SK-N-SH (cell line): ENCODE measurements at regions not wholly inside any gene's neighbourhood (a gene's known extent, or its start where the extent isn't known, plus 50 kb on each side); places are given as distances from the start of the nearest gene placed in this dataset.

ENCODE experiments used
- CTCF ChIA-PET: fragments of 300-600, 350-600 bp; formaldehyde crosslinking; extraction: SDS; loops from one replicate; lab custom pipeline; 2021; lab: Yijun Ruan, JAX
- POLR2A ChIA-PET: fragments of 350-600 bp; sonication (Branson Sonifier 250); formaldehyde crosslinking; extraction: SDS; loops from one replicate; lab custom pipeline; 2020; ENCODE audit warnings: antibody characterized with exemption, inconsistent platforms; lab: Yijun Ruan, JAX
- DNase-seq: peaks from one replicate; pipeline ENCODE4 v3.0.0; 2012
- H2AFZ ChIP-seq: fragments of 200-600 bp; sonication (generic); 2 replicates; pipeline ENCODE4 v1.8.1; 2016; ENCODE audit warnings: antibody characterized with exemption, mild to moderate bottlenecking, low read depth
- H3F3A ChIP-seq: fragments of 200-600 bp; sonication (generic); replicated peaks from 2 replicates; pipeline ENCODE3; 2016; ENCODE audit warnings: antibody characterized with exemption, mild to moderate bottlenecking; ENCODE audit not compliant: insufficient read depth
- H3K27ac ChIP-seq, 2 experiments: fragments of 200-500 bp in 1 of 2; fragments of 200-600 bp in 1 of 2; sonication (Bioruptor generic) in 1 of 2; sonication (generic), shearing (Covaris generic) in 1 of 2; 2 replicates each; pipeline versions ENCODE4 v1.5.1 to v1.6.1; 2014 to 2016; ENCODE audit warnings: low read depth in 2 of 2, inconsistent platforms in 1 of 2, low read length in 1 of 2, mild to moderate bottlenecking in 1 of 2, mixed read lengths in 1 of 2
- H3K27me3 ChIP-seq: fragments of 200-600 bp; sonication (generic), shearing (Covaris generic); 2 replicates; pipeline ENCODE4 v1.6.1; 2016; ENCODE audit warnings: mixed run types; ENCODE audit not compliant: insufficient read depth
- H3K36me3 ChIP-seq, 2 experiments: fragments of 200-500 bp in 1 of 2; fragments of 200-600 bp in 1 of 2; sonication (Bioruptor generic) in 1 of 2; sonication (generic) in 1 of 2; replicated peaks in 1 of 2; 2 replicates each; pipeline versions ENCODE3 to v1.5.1; 2014 to 2016; ENCODE audit warnings: low read length in 1 of 2, mild to moderate bottlenecking in 1 of 2; ENCODE audit not compliant: insufficient read depth in 2 of 2, control insufficient read depth in 1 of 2
- H3K4me1 ChIP-seq, 2 experiments: fragments of 200-500 bp in 1 of 2; fragments of 200-600 bp in 1 of 2; sonication (Bioruptor generic) in 1 of 2; sonication (generic), shearing (Covaris generic) in 1 of 2; 2 replicates each; pipeline versions ENCODE4 v1.5.1 to v1.6.1; 2014 to 2016; ENCODE audit warnings: low read depth in 1 of 2, low read length in 1 of 2, mixed run types in 1 of 2; ENCODE audit not compliant: insufficient read depth in 2 of 2, control insufficient read depth in 1 of 2
- H3K4me2 ChIP-seq: fragments of 200-600 bp; sonication (generic), shearing (Covaris generic); 2 replicates; pipeline ENCODE4 v1.6.1; 2017; ENCODE audit warnings: mixed run types
- H3K4me3 ChIP-seq, 2 experiments: fragments of 200-500 bp in 1 of 2; fragments of 200-600 bp in 1 of 2; sonication (Bioruptor generic) in 1 of 2; sonication (generic), shearing (Covaris generic) in 1 of 2; 2 replicates each; pipeline versions ENCODE4 v1.5.1 to v1.8.1; 2014 to 2016; ENCODE audit warnings: low read depth in 2 of 2, inconsistent platforms in 1 of 2, low read length in 1 of 2, mild to moderate bottlenecking in 1 of 2, mixed read lengths in 1 of 2, moderate library complexity in 1 of 2
- H3K79me2 ChIP-seq: fragments of 200-600 bp; sonication (generic); 2 replicates; pipeline ENCODE4 v1.8.1; 2017; ENCODE audit warnings: mild to moderate bottlenecking; ENCODE audit not compliant: insufficient read depth
- H3K9ac ChIP-seq: fragments of 200-600 bp; sonication (generic); 2 replicates; pipeline ENCODE4 v1.6.1; 2017; ENCODE audit warnings: mixed run types
- H3K9me2 ChIP-seq: fragments of 200-600 bp; sonication (generic); 2 replicates; pipeline ENCODE4 v1.6.1; 2017; ENCODE audit warnings: mixed run types
- H3K9me3 ChIP-seq: fragments of 200-600 bp; sonication (generic); 2 replicates; pipeline ENCODE4 v1.6.1; 2017; ENCODE audit warnings: mixed run types, mild to moderate bottlenecking, moderate library complexity
- H4K20me1 ChIP-seq: fragments of 200-600 bp; sonication (generic); 2 replicates; pipeline ENCODE4 v1.6.1; 2017; ENCODE audit warnings: mild to moderate bottlenecking, mixed run types; ENCODE audit not compliant: insufficient read depth
- CTCF ChIP-seq: fragments of 200-600 bp; sonication (generic); IDR thresholded peaks from 2 replicates; pipeline ENCODE4 v1.6.1; 2017; ENCODE audit warnings: antibody characterized with exemption, mild to moderate bottlenecking, moderate library complexity
- EP300 ChIP-seq, 2 experiments: IDR thresholded peaks; 2 replicates each; pipeline versions ENCODE4 v1.4.0 to v1.6.1; 2012; ENCODE audit warnings: borderline replicate concordance in 1 of 2, low read depth in 1 of 2, low read length in 1 of 2
- FOSL2 ChIP-seq: IDR thresholded peaks from 2 replicates; pipeline ENCODE4 v1.4.0; 2012; ENCODE audit warnings: low read depth, mild to moderate bottlenecking, moderate library complexity, borderline replicate concordance
- FOXM1 ChIP-seq: IDR thresholded peaks from 2 replicates; pipeline ENCODE4 v1.4.0; 2012; ENCODE audit warnings: low read depth, mild to moderate bottlenecking
- GABPA ChIP-seq: IDR thresholded peaks from 2 replicates; pipeline ENCODE4 v1.4.0; 2012; ENCODE audit warnings: low read depth, mild to moderate bottlenecking
- NRF1 ChIP-seq: IDR thresholded peaks from 2 replicates; pipeline ENCODE4 v1.6.1; 2012; ENCODE audit warnings: low read depth, mild to moderate bottlenecking, low read length
- RCOR1 ChIP-seq: fragments of 150-350 bp; IDR thresholded peaks from 2 replicates; pipeline ENCODE4 v1.6.1; 2017; ENCODE audit warnings: antibody characterized with exemption, low read length
- REST ChIP-seq: IDR thresholded peaks from 2 replicates; pipeline ENCODE4 v1.6.1; 2012; ENCODE audit warnings: mild to moderate bottlenecking, low read depth, low read length, moderate library complexity
- TEAD4 ChIP-seq: IDR thresholded peaks from 2 replicates; pipeline ENCODE4 v1.4.0; 2012; ENCODE audit warnings: mild to moderate bottlenecking, borderline replicate concordance; ENCODE audit not compliant: insufficient read depth
- ZBTB33 ChIP-seq: IDR thresholded peaks from 2 replicates; pipeline ENCODE4 v1.4.0; 2012; ENCODE audit warnings: low read depth, borderline replicate concordance
- WGBS: methylation state at CpG from one replicate; pipeline ENCODE4 v1.1.6; 2017; ENCODE audit warnings: low lambda C conversion rate; 5-methylcytosine and 5-hydroxymethylcytosine counted together

- ChIA-PET CTCF (interaction anchor here (1.0 to 1.2 kb wide), 2 partner anchors 10 to 238 kb away, joined by 3 read pairs; no protein-coding TSS in a partner anchor), POLR2A (no interaction called here)
- TF ChIP-seq RCOR1 (no peak), TEAD4 (no peak), FOSL2 (no peak), EP300 (IDR thresholded peaks at IDR 0.05; ENCODE audit: borderline replicate concordance in 1 of 2, low read depth in 1 of 2, low read length in 1 of 2) (no peak), NRF1 (no peak), GABPA (no peak), ZBTB33 (no peak), REST (no peak)
- Histone ChIP-seq H3F3A (no peaks in the 10 kb centered on the region), H3K9me2 (no peaks in the 10 kb centered on the region), H3K9ac (no peak overlapping the region), H3K36me3 (no peaks in the 10 kb centered on the region), H4K20me1 (no peaks in the 10 kb centered on the region), H3K4me1 (no peaks in the 10 kb centered on the region), H3K9me3 (no peaks in the 10 kb centered on the region), H3K27ac (no peak overlapping the region), H3K4me3 (no peak overlapping the region), H2AFZ (no peak overlapping the region), H3K27me3 (no peaks in the 10 kb centered on the region), H3K4me2 (no peak overlapping the region), H3K79me2 (no peaks in the 10 kb centered on the region)
- 17% methylated on average over 2 of the region's 2 CpGs for WGBS
- no peak for DNase-seq
Observed at GRCh38 chr5:167961731-167962130, 329.7 kb upstream of the WWC1 start.

GRCh38 chr5:167964529-167964928, 326.9 kb upstream of the WWC1 start:
- CTCF ChIA-PET: interaction anchor here (1.3 kb wide), 1 partner anchor 83 kb away, joined by 5 read pairs; no protein-coding TSS in a partner anchor
- Histone ChIP-seq H3K4me1 (no peaks in the 10 kb centered on the region), H3K27me3 (no peaks in the 10 kb centered on the region), H3K9ac (no peak overlapping the region), H3F3A (no peaks in the 10 kb centered on the region), H3K4me3 (no peak overlapping the region), H3K27ac (no peak overlapping the region), H4K20me1 (no peaks in the 10 kb centered on the region), H3K36me3 (no peaks in the 10 kb centered on the region), H3K79me2 (no peaks in the 10 kb centered on the region), H3K9me2 (no peaks in the 10 kb centered on the region), H3K4me2 (no peak overlapping the region), H2AFZ (no peak overlapping the region), H3K9me3 (no peaks in the 10 kb centered on the region)
- WGBS: 25% methylated on average over 3 of the region's 3 CpGs
- TF ChIP-seq CTCF (peak; percentile 40), GABPA (no peak), FOXM1 (no peak)
- DNase-seq: peak; percentile 19
- POLR2A ChIA-PET: no interaction called here
